ENCODE measurements at regions not wholly inside any gene's neighbourhood (a gene's known extent, or its start where the extent isn't known, plus 50 kb on each side); places are given as distances from the start of the nearest gene placed in this dataset.

- H3K4me3 ChIP-seq = no peak overlapping the region
- H3K9me3 ChIP-seq = no peaks in the 10 kb centered on the region
- H3K36me3 ChIP-seq = no peaks in the 10 kb centered on the region
- no peaks in the 10 kb centered on the region for H3K4me1 ChIP-seq (replicated peaks)
- WGBS = 77% methylated on average over 4 of the region's 4 CpGs
- no peak for DNase-seq (ENCODE audit: low spot score)
- no peaks in the 10 kb centered on the region for H3K27me3 ChIP-seq (replicated peaks; ENCODE audit: insufficient read depth)
- intact Hi-C loops (cut with DNase I) = no loop called here
- H3K27ac ChIP-seq = no peak overlapping the region
- TF ChIP-seq POLR2AphosphoS5 (IDR thresholded peaks at IDR 0.05) = no peak
- no peak for TF ChIP-seq POLR2A (IDR thresholded peaks at IDR 0.05)
- no peak for TF ChIP-seq CTCF (IDR thresholded peaks at IDR 0.05)
Measured at GRCh38 chr20:1783245-1783644, 112.0 kb upstream of the SIRPA start.

- intact Hi-C loops (cut with DNase I) = no loop called here
- no peak overlapping the region for H3K4me3 ChIP-seq
- H3K36me3 ChIP-seq = no peaks in the 10 kb centered on the region
- H3K9me3 ChIP-seq = no peaks in the 10 kb centered on the region
- no peaks in the 10 kb centered on the region for H3K4me1 ChIP-seq (replicated peaks)
- no peak for DNase-seq (ENCODE audit: low spot score)
- H3K27ac ChIP-seq = no peak overlapping the region
- TF ChIP-seq POLR2AphosphoS5 (IDR thresholded peaks at IDR 0.05) = no peak
- no peak for TF ChIP-seq CTCF (IDR thresholded peaks at IDR 0.05)
- TF ChIP-seq POLR2A (IDR thresholded peaks at IDR 0.05) = no peak
- no peaks in the 10 kb centered on the region for H3K27me3 ChIP-seq (replicated peaks; ENCODE audit: insufficient read depth)
- 92% methylated on average over 3 of the region's 3 CpGs for WGBS
Measured at GRCh38 chr20:1782181-1782580, 113.0 kb upstream of the SIRPA start.

DNA sequence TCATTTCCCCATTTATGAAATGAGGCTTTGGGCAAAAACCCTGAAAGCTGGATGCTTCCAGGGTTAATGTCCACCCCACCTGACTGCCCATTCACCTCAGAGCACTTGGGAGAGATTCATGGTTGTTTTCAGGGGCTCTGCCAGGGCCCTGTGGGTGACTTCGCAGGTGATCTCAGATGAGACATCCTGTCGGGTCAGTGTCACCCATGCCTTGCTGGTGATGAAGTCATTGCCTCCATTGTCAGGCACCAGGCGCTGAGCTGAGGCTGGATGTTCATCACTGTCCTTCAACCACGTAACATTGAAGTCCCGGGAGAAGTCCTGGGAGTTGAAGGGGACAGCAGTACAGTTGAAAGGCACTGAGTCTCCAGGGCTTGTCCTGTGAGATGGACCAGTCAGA is 115.6 kb upstream of the SIRPA start:
- H3K4me1 ChIP-seq (replicated peaks) = no peaks in the 10 kb centered on the region
- no peak overlapping the region for H3K27ac ChIP-seq
- DNase-seq (ENCODE audit: low spot score) = no peak
- no peaks in the 10 kb centered on the region for H3K36me3 ChIP-seq
- 86% methylated on average over 5 of the region's 5 CpGs for WGBS
- no peaks in the 10 kb centered on the region for H3K9me3 ChIP-seq
- no peaks in the 10 kb centered on the region for H3K27me3 ChIP-seq (replicated peaks; ENCODE audit: insufficient read depth)
- intact Hi-C loops (cut with DNase I) = no loop called here
- TF ChIP-seq POLR2AphosphoS5 (IDR thresholded peaks at IDR 0.05) = no peak
- no peak for TF ChIP-seq CTCF (IDR thresholded peaks at IDR 0.05)
- no peak for TF ChIP-seq POLR2A (IDR thresholded peaks at IDR 0.05)
- H3K4me3 ChIP-seq = no peak overlapping the region

DNA sequence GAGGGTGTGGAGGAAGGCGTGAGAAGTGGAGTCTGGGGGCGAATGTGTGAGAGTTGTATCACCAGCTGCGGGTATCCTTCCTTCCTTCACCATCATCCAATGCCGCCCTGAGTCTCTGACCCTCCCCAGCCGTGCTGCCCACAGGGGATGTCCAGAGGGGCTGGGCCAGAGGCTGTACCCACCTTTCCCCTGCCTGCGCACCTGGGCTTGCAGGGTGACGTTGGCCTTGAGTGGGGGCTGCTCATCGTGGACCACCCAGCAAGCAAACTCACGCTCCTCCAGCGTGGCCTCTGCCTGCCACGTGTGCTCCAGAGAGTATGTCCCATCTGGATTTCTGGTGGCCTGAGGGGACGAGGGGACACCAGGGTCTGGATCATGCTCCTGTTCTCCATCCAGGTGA is 116.9 kb upstream of the SIRPA start:
- DNase-seq (ENCODE audit: low spot score) = no peak
- H3K9me3 ChIP-seq = no peaks in the 10 kb centered on the region
- H3K27me3 ChIP-seq (replicated peaks; ENCODE audit: insufficient read depth) = no peaks in the 10 kb centered on the region
- WGBS = 94% methylated on average over 12 of the region's 12 CpGs
- intact Hi-C loops (cut with DNase I) = no loop called here
- no peaks in the 10 kb centered on the region for H3K4me1 ChIP-seq (replicated peaks)
- TF ChIP-seq CTCF (IDR thresholded peaks at IDR 0.05) (no peak), POLR2AphosphoS5 (IDR thresholded peaks at IDR 0.05) (no peak), POLR2A (IDR thresholded peaks at IDR 0.05) (no peak)
- no peak overlapping the region for H3K4me3 ChIP-seq
- H3K27ac ChIP-seq = no peak overlapping the region
- no peaks in the 10 kb centered on the region for H3K36me3 ChIP-seq

DNA sequence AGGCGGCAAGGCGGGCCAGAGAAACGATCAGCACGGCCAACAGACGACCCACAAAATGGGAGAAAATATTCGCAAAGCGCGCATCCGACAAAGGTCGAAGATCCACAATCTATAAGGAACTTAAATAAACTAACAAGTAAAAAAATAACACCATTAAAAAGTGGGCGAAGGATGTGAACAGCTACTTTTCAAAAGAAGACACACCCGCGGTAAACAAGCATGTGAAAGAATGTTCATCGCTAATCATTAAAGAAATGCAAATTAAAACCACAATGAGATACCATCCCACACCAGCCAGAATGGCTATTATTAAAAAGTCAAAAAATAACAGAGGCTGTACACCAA is 117.8 kb upstream of the SIRPA start:
- TF ChIP-seq POLR2A (IDR thresholded peaks at IDR 0.05) (no peak), POLR2AphosphoS5 (IDR thresholded peaks at IDR 0.05) (no peak), CTCF (IDR thresholded peaks at IDR 0.05) (no peak)
- H3K4me1 ChIP-seq (replicated peaks) = no peaks in the 10 kb centered on the region
- WGBS = 20% methylated on average over 14 of the region's 14 CpGs
- no peaks in the 10 kb centered on the region for H3K36me3 ChIP-seq
- no peak overlapping the region for H3K4me3 ChIP-seq
- no peaks in the 10 kb centered on the region for H3K27me3 ChIP-seq (replicated peaks; ENCODE audit: insufficient read depth)
- intact Hi-C loops (cut with DNase I) = no loop called here
- no peak for DNase-seq (ENCODE audit: low spot score)
- no peak overlapping the region for H3K27ac ChIP-seq
- H3K9me3 ChIP-seq = no peaks in the 10 kb centered on the region

Measured in prostate gland (tissue), 2 donors.